ENCODE measurements at regions not wholly inside any gene's neighbourhood (a gene's known extent, or its start where the extent isn't known, plus 50 kb on each side); places are given as distances from the start of the nearest gene placed in this dataset.

DNA sequence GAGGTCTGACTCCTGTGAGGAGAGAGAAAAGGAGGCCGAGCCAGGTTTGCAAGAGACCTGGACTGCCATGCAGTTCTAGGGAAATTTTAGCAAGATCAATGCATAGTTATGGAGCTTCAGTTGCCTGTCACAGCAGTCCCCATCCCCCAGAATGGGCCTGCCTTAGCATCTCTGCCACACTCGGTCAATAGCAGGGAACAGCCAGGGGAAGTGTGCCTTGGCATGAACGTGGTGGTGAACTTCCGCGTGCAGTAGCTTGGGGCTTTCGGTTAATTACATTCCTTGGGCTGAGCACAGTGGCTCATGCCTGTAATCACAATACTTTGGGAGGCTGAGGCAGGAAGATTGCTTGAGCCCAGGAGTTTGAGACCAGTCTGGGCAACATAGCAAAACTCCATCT lies 157.8 kb downstream of the TLE1 start:
- FAIRE-seq (no peak), DNase-seq (ENCODE audit: low read depth, low spot score) (no peak)
- no TSS peak for BruUV-seq (replicated peaks)
- H2AFZ ChIP-seq (ENCODE audit: low read depth, low read length): no peak overlapping the region
- H4K20me1 ChIP-seq (replicated peaks; ENCODE audit: control insufficient read depth, extremely low read depth, insufficient read depth, low read length): no peaks in the 10 kb centered on the region
- H3K9me3 ChIP-seq (replicated peaks; ENCODE audit: control insufficient read depth, insufficient read depth, low read length): no peaks in the 10 kb centered on the region
- peaks cover 10% of the 10 kb centered on the region for H3K4me1 ChIP-seq (ENCODE audit: control insufficient read depth, extremely low read depth, insufficient read depth, low read length)
- H3K79me2 ChIP-seq (ENCODE audit: control insufficient read depth, insufficient read depth, low read length): no peaks in the 10 kb centered on the region
- no peaks in the 10 kb centered on the region for H3K27me3 ChIP-seq (ENCODE audit: control insufficient read depth in 2 of 2, insufficient read depth in 2 of 2, low read length in 2 of 2)
- H3K27ac ChIP-seq (ENCODE audit: insufficient read depth, low read depth, low read length): no peak overlapping the region
- H3K9me1 ChIP-seq (replicated peaks; ENCODE audit: control insufficient read depth, extremely low read depth, insufficient read depth, low read length): no peaks in the 10 kb centered on the region
- POLR2A ChIA-PET: no interaction called here
- intact Hi-C loops (cut with micrococcal nuclease): loop anchor here (2.0 kb wide), 1 partner anchor 55 kb away; no protein-coding TSS in a partner anchor
- H3K9ac ChIP-seq (replicated peaks; ENCODE audit: extremely low read depth, insufficient read depth, low read length): no peak overlapping the region
- no peak for TF ChIP-seq MYC (IDR thresholded peaks at IDR 0.05; ENCODE audit: low read depth, low read length)
- TF ChIP-seq, protein P1, sequence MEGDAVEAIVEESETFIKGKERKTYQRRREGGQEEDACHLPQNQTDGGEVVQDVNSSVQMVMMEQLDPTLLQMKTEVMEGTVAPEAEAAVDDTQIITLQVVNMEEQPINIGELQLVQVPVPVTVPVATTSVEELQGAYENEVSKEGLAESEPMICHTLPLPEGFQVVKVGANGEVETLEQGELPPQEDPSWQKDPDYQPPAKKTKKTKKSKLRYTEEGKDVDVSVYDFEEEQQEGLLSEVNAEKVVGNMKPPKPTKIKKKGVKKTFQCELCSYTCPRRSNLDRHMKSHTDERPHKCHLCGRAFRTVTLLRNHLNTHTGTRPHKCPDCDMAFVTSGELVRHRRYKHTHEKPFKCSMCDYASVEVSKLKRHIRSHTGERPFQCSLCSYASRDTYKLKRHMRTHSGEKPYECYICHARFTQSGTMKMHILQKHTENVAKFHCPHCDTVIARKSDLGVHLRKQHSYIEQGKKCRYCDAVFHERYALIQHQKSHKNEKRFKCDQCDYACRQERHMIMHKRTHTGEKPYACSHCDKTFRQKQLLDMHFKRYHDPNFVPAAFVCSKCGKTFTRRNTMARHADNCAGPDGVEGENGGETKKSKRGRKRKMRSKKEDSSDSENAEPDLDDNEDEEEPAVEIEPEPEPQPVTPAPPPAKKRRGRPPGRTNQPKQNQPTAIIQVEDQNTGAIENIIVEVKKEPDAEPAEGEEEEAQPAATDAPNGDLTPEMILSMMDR (IDR thresholded peaks at IDR 0.05; ENCODE audit: extremely low read depth in 1 of 2, insufficient read depth in 1 of 2, low read depth in 1 of 2, low read length in 2 of 2): no peak
- TF ChIP-seq JUN (IDR thresholded peaks at IDR 0.05; ENCODE audit: borderline replicate concordance, insufficient read depth, insufficient read length, low read depth): no peak
- TF ChIP-seq EZH2 (IDR thresholded peaks at IDR 0.05; ENCODE audit: borderline replicate concordance, low read depth, low read length, severe bottlenecking): no peak
- TF ChIP-seq GATA2 (IDR thresholded peaks at IDR 0.05; ENCODE audit: insufficient read depth, insufficient read length, low read depth, low read length): no peak
- TF ChIP-seq, protein P2, sequence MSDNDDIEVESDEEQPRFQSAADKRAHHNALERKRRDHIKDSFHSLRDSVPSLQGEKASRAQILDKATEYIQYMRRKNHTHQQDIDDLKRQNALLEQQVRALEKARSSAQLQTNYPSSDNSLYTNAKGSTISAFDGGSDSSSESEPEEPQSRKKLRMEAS (IDR thresholded peaks at IDR 0.05; ENCODE audit: insufficient read depth, insufficient read length): no peak
- no peak for TF ChIP-seq FOS (IDR thresholded peaks at IDR 0.05; ENCODE audit: borderline replicate concordance, insufficient read depth, low read length)
- TF ChIP-seq POLR2A (IDR thresholded peaks at IDR 0.05; ENCODE audit: low read depth, low read length): no peak
- no peak for TF ChIP-seq POLR2AphosphoS5 (IDR thresholded peaks at IDR 0.05; ENCODE audit: insufficient read depth, low read depth, low read length)
- CTCF ChIA-PET: interaction anchor here (1.0 to 2.3 kb wide), 3 partner anchors 9 to 85 kb away, joined by 3 to 13 read pairs (median 3); no protein-coding TSS in a partner anchor
- no peak overlapping the region for H3K4me3 ChIP-seq (replicated peaks in 1 of 3; ENCODE audit: insufficient read depth in 1 of 3, low read depth in 1 of 3, low read length in 3 of 3)
- dilution Hi-C loops (cut with MboI; ENCODE audit: extremely low pct_ligation_motif_present, low sequenced_read_pairs): no loop called here
- no peak overlapping the region for H3K4me2 ChIP-seq (ENCODE audit: insufficient read depth, low read length)
- no peaks in the 10 kb centered on the region for H3K36me3 ChIP-seq (ENCODE audit: control insufficient read depth in 2 of 2, extremely low read depth in 1 of 2, insufficient read depth in 2 of 2, low read length in 2 of 2)
